Glomerular visceral epithelial cell (primary cell): ENCODE measurements at regions not wholly inside any gene's neighbourhood (a gene's known extent, or its start where the extent isn't known, plus 50 kb on each side); places are given as distances from the start of the nearest gene placed in this dataset.

Experiments used
- DNase-seq: peaks from one replicate; pipeline ENCODE4 v3.0.0-alpha.2; 2016; ENCODE audit errors: extremely low spot score

DNA sequence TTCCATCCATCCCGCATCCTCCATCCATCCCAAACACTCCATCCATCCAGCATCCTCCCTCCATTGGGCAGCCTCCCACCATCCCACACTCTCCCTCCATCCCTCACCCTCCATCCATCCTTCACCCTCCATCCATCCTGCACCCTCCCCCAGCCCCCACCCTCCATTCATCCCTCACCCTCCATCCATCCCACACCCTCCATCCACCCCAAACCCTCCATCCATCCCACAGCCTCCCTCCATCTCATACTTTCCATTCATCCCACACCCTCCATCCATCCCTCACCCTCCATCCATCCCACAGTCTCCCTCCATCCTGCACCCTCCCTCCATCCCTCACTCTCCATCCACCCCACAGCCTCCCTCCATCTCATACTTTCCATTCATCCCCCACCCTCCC, 60.4 kb downstream of the FOXI2 start:
- DNase-seq, result peak; percentile 23

GRCh38 chr10:127798111-127798510, 61.1 kb downstream of the FOXI2 start:
- DNase-seq, result no peak

GRCh38 chr10:127801302-127801701, 64.3 kb downstream of the FOXI2 start:
- DNase-seq, result no peak

- no peak for DNase-seq
These were observed 65.6 kb downstream of the FOXI2 start for GRCh38 chr10:127802531-127803095.

DNA sequence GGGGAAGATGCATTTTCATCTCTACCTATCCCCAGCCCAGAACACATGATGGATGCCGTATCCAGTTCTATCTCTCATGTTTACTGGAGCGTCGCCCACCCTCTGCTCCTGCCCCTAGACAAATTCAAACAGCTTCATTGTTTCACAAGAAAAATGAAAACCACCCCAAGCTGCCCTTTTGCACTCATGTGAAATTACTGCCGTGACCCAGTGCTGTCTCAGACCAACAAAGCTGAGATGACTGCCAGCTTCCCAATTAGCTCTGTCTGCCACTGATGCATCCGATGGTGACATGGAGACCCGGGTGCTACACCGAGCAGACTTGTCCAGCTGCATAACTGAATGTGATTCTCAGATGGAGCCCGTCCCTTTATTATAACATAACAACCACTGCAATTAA, 67.7 kb downstream of the FOXI2 start:
- DNase-seq, result no peak

GRCh38 chr10:127805950-127806349, 69.0 kb downstream of the FOXI2 start:
- no peak for DNase-seq

- DNase-seq, result no peak
These were observed 75.1 kb downstream of the FOXI2 start for GRCh38 chr10:127812041-127812440.

DNA sequence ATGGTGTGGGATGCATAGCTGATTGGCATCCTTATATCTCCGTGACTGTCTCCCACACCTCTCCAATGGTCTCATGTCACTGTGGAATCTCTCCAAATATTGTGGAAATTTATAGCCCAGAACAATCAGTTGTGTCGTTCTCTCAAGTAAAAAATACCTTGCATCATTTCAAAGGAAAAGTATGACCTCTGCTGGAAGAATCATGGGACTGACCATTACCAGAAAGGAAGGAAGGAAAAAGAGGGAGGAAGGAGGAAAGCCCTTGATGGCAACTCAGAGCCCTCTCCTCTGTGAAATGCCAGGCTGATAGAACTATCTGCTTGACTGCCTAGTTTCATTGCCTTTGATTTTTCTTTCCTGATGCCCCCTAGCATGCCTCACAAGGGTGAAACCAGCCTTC, 76.3 kb downstream of the FOXI2 start:
- no peak for DNase-seq

DNA sequence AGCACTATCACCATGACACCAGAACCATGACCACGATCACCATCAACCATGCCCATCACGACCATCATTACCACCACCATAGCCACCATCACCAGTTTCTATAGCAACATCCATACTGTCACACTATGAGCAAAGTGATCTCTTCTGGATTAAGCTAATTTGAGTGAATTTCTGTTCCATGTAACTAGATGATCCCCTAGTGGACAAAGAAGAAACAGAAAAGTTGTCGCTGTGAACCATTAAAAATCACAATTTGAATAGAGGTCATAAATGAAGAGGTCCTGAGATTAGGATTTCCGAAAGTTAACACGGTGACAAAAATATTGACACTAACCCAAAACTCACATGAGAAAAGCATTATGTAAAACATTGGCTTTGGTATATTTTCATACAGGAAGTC, 77.6 kb downstream of the CLRN3 start:
- no peak for DNase-seq

GRCh38 chr10:127824826-127825225, 67.9 kb downstream of the CLRN3 start:
- no peak for DNase-seq

GRCh38 chr10:127826154-127826725, 66.5 kb downstream of the CLRN3 start:
- DNase-seq, result no peak

- no peak for DNase-seq
These were observed 65.2 kb downstream of the CLRN3 start for GRCh38 chr10:127827354-127828140.
